Trophoblast cell (in vitro differentiated cells and primary cell): ENCODE measurements at regions not wholly inside any gene's neighbourhood (a gene's known extent, or its start where the extent isn't known, plus 50 kb on each side); places are given as distances from the start of the nearest gene placed in this dataset.

ENCODE experiments used
- DNase-seq, 2 donors: peaks; one replicate each; pipeline ENCODE4 v3.0.0-alpha.2; 2016
- H2AFZ ChIP-seq: 2 replicates; pipeline ENCODE4 v1.6.1; 2013; ENCODE audit warnings: low read length, moderate library complexity, mild to moderate bottlenecking; ENCODE audit not compliant: insufficient read depth, poor library complexity
- H2AK5ac ChIP-seq: 2 replicates; pipeline ENCODE4 v1.6.1; 2013; ENCODE audit warnings: mild to moderate bottlenecking, low read length
- H2BK120ac ChIP-seq: 2 replicates; pipeline ENCODE4 v1.6.1; 2013; ENCODE audit warnings: low read length, mild to moderate bottlenecking, moderate library complexity; ENCODE audit not compliant: insufficient read depth, poor library complexity
- H2BK12ac ChIP-seq: 2 replicates; pipeline ENCODE4 v1.6.1; 2013; ENCODE audit warnings: mild to moderate bottlenecking, low read length, moderate library complexity
- H2BK5ac ChIP-seq: 2 replicates; pipeline ENCODE4 v1.6.1; 2013; ENCODE audit warnings: low read length, low read depth, moderate library complexity, mild to moderate bottlenecking; ENCODE audit not compliant: poor library complexity
- H3K14ac ChIP-seq: 2 replicates; pipeline ENCODE4 v1.6.1; 2013; ENCODE audit warnings: mild to moderate bottlenecking, low read length
- H3K18ac ChIP-seq: 2 replicates; pipeline ENCODE4 v1.6.1; 2013; ENCODE audit warnings: mild to moderate bottlenecking, low read length
- H3K23ac ChIP-seq: 2 replicates; pipeline ENCODE4 v1.6.1; 2013; ENCODE audit warnings: low read length
- H3K27ac ChIP-seq: 2 replicates; pipeline ENCODE4 v1.5.1; 2013; ENCODE audit warnings: low read depth, mild to moderate bottlenecking, inconsistent platforms, low read length, moderate library complexity
- H3K27me3 ChIP-seq: 2 replicates; pipeline ENCODE4 v1.6.1; 2013; ENCODE audit warnings: inconsistent platforms, mild to moderate bottlenecking, low read length, moderate library complexity; ENCODE audit not compliant: insufficient read depth
- H3K36me3 ChIP-seq, 2 experiments: 1 replicate in 1 of 2; 2 replicates in 1 of 2; pipeline ENCODE4 v1.6.1; 2013; ENCODE audit warnings: low read length in 2 of 2, mild to moderate bottlenecking in 2 of 2, moderate library complexity in 1 of 2; ENCODE audit not compliant: insufficient read depth in 2 of 2, control insufficient read depth in 1 of 2
- H3K4ac ChIP-seq: 2 replicates; pipeline ENCODE4 v1.6.1; 2013; ENCODE audit warnings: low read depth, mild to moderate bottlenecking, low read length, moderate library complexity
- H3K4me1 ChIP-seq, 2 experiments: 1 replicate in 1 of 2; 2 replicates in 1 of 2; pipeline ENCODE4 v1.6.1; 2013; ENCODE audit warnings: low read length in 2 of 2, mild to moderate bottlenecking in 2 of 2, moderate library complexity in 1 of 2; ENCODE audit not compliant: insufficient read depth in 2 of 2, control insufficient read depth in 1 of 2
- H3K4me2 ChIP-seq: 2 replicates; pipeline ENCODE4 v1.6.1; 2013; ENCODE audit warnings: inconsistent platforms, mild to moderate bottlenecking, low read length, moderate library complexity
- H3K4me3 ChIP-seq: 2 replicates; pipeline ENCODE4 v1.5.1; 2013; ENCODE audit warnings: mild to moderate bottlenecking, low read depth, low read length, inconsistent platforms
- H3K79me1 ChIP-seq: one replicate; pipeline ENCODE4 v1.6.1; 2013; ENCODE audit warnings: low read length
- H3K79me2 ChIP-seq: 2 replicates; pipeline ENCODE4 v1.6.1; 2013; ENCODE audit warnings: low read length, mild to moderate bottlenecking; ENCODE audit not compliant: control insufficient read depth, insufficient read depth, poor library complexity
- H3K9ac ChIP-seq: 2 replicates; pipeline ENCODE4 v1.6.1; 2013; ENCODE audit warnings: mild to moderate bottlenecking, low read length
- H3K9me3 ChIP-seq: 2 replicates; pipeline ENCODE4 v1.6.1; 2013; ENCODE audit warnings: low read depth, mild to moderate bottlenecking, control low read depth, inconsistent platforms, low read length; ENCODE audit not compliant: insufficient read depth
- H4K12ac ChIP-seq: 2 replicates; pipeline ENCODE4 v1.6.1; 2013; ENCODE audit warnings: low read depth, mild to moderate bottlenecking, low read length, moderate library complexity
- H4K8ac ChIP-seq: 2 replicates; pipeline ENCODE4 v1.6.1; 2013; ENCODE audit warnings: low read depth, mild to moderate bottlenecking, low read length, moderate library complexity
- H4K91ac ChIP-seq: one replicate; pipeline ENCODE4 v1.6.1; 2013; ENCODE audit warnings: low read depth, mild to moderate bottlenecking, low read length, moderate library complexity
- WGBS: extraction: QIAGEN DNeasy Blood & Tissue Kit; methylation state at CpG from one replicate; pipeline ENCODE4 v1.1.7; 2013; ENCODE audit warnings: missing lambda C conversion rate; ENCODE audit not compliant: insufficient read length, insufficient coverage; ENCODE audit errors: extremely low coverage; 5-methylcytosine and 5-hydroxymethylcytosine counted together

DNA sequence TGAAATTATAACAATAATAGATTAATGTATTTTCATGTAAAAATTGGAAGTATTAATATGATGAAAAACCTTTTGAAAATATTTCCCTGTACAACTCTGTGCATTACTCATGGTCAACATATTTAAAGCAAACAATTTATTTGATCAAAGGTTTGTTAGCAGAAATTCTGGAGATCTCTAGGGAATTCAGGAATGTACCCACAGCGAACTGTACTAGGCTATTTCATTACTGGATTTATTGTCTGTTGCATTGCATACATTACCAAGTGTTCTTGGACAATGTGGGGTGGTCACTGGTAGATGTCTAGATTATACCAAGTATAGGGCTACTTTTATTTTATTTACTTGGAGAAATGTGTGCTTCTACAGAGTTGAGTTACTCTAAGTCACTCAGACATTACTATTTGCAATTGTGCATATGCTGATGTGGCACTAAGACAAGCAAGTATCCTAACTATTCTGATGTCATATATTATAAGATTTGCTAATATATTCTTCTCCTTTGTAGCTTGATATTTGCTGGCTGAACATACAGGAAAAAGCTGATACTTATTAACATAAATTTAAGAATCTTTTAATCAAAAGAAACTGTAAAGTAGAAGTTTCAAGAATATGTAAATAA is 323.3 kb downstream of the CCER1 start:
- no peaks in the 10 kb centered on the region for H3K27me3 ChIP-seq
- H4K8ac ChIP-seq = no peak overlapping the region
- H2AK5ac ChIP-seq = no peak overlapping the region
- H3K14ac ChIP-seq = no peak overlapping the region
- H3K18ac ChIP-seq = no peak overlapping the region
- WGBS = no CpG with 5 or more reads among the region's 1 CpG
- no peak overlapping the region for H3K4me2 ChIP-seq
- no peak overlapping the region for H2BK12ac ChIP-seq
- no peaks in the 10 kb centered on the region for H3K79me2 ChIP-seq
- H4K91ac ChIP-seq = no peak overlapping the region
- H3K27ac ChIP-seq = no peak overlapping the region
- H3K36me3 ChIP-seq = no peaks in the 10 kb centered on the region
- H2BK120ac ChIP-seq = no peak overlapping the region
- no peak overlapping the region for H3K4ac ChIP-seq
- H3K9me3 ChIP-seq = peaks cover 2% of the 10 kb centered on the region
- no peaks in the 10 kb centered on the region for H3K4me1 ChIP-seq
- no peaks in the 10 kb centered on the region for H3K79me1 ChIP-seq
- H3K4me3 ChIP-seq = no peak overlapping the region
- H4K12ac ChIP-seq = no peak overlapping the region
- no peak overlapping the region for H3K9ac ChIP-seq
- no peak overlapping the region for H3K23ac ChIP-seq
- DNase-seq = no peak
- no peak overlapping the region for H2BK5ac ChIP-seq
- no peak overlapping the region for H2AFZ ChIP-seq

DNA sequence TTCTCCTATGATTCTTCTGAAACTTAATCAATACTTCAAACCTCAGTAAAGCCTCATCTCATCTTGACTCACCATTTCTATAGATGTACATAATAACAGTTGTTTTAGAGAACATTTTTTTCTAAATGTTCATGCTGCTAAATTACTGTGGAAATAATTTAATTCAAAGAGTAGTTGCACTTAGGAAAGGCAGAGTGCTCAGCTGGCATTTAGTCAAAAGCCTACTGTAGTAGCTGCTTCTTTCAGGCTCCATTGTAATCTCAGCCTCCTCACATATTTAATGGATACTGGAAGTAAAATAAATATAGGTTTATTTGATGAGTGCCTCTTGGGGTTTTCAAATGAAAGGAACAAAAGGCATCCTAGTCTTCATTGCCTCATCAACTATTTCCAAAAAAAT is 325.0 kb downstream of the CCER1 start:
- H3K14ac ChIP-seq = no peak overlapping the region
- no peaks in the 10 kb centered on the region for H3K36me3 ChIP-seq
- no peak overlapping the region for H2AK5ac ChIP-seq
- no peak overlapping the region for H2BK120ac ChIP-seq
- H3K9ac ChIP-seq = no peak overlapping the region
- no peak overlapping the region for H3K4me2 ChIP-seq
- no peak overlapping the region for H3K27ac ChIP-seq
- DNase-seq = no peak
- no peaks in the 10 kb centered on the region for H3K4me1 ChIP-seq
- no peak overlapping the region for H3K4ac ChIP-seq
- H4K8ac ChIP-seq = no peak overlapping the region
- H3K4me3 ChIP-seq = no peak overlapping the region
- H3K79me2 ChIP-seq = no peaks in the 10 kb centered on the region
- no peak overlapping the region for H3K23ac ChIP-seq
- no peak overlapping the region for H2BK12ac ChIP-seq
- H3K18ac ChIP-seq = no peak overlapping the region
- H2AFZ ChIP-seq = no peak overlapping the region
- H3K79me1 ChIP-seq = no peaks in the 10 kb centered on the region
- no peak overlapping the region for H4K91ac ChIP-seq
- no peak overlapping the region for H4K12ac ChIP-seq
- peaks cover 2% of the 10 kb centered on the region for H3K9me3 ChIP-seq
- no peaks in the 10 kb centered on the region for H3K27me3 ChIP-seq
- H2BK5ac ChIP-seq = no peak overlapping the region

DNA sequence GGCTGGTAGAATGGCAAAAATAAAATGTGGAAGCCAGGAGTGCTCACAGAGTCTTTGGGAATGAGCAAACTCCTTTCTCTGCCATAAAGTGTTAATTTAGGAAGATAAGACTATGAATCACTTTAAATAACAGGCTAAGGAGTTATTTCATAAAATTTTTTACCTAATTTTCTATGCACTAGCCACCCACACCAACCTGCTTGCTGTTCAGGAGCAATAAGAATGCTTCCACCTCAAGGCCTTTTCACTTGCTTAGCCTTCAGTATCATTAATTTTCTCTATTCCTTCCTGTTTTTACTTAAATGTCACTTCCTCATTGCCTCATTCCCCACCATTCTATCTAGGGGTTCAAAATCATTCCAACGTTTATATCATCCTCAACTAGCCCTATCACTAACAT is 326.8 kb downstream of the CCER1 start:
- Histone ChIP-seq H4K8ac (no peak overlapping the region), H4K91ac (no peak overlapping the region), H3K14ac (no peak overlapping the region), H2BK5ac (no peak overlapping the region), H3K9me3 (peaks cover 2% of the 10 kb centered on the region), H4K12ac (no peak overlapping the region), H3K36me3 (no peaks in the 10 kb centered on the region), H2AK5ac (no peak overlapping the region), H2BK12ac (no peak overlapping the region), H3K27me3 (no peaks in the 10 kb centered on the region), H2AFZ (no peak overlapping the region), H3K4me3 (no peak overlapping the region), H3K18ac (no peak overlapping the region), H3K4ac (no peak overlapping the region), H3K4me1 (no peaks in the 10 kb centered on the region), H3K79me1 (no peaks in the 10 kb centered on the region), H3K23ac (no peak overlapping the region), H3K4me2 (no peak overlapping the region), H3K27ac (no peak overlapping the region), H2BK120ac (no peak overlapping the region), H3K9ac (no peak overlapping the region), H3K79me2 (no peaks in the 10 kb centered on the region)
- DNase-seq = no peak
- no CpG with 5 or more reads among the region's 1 CpG for WGBS

DNA sequence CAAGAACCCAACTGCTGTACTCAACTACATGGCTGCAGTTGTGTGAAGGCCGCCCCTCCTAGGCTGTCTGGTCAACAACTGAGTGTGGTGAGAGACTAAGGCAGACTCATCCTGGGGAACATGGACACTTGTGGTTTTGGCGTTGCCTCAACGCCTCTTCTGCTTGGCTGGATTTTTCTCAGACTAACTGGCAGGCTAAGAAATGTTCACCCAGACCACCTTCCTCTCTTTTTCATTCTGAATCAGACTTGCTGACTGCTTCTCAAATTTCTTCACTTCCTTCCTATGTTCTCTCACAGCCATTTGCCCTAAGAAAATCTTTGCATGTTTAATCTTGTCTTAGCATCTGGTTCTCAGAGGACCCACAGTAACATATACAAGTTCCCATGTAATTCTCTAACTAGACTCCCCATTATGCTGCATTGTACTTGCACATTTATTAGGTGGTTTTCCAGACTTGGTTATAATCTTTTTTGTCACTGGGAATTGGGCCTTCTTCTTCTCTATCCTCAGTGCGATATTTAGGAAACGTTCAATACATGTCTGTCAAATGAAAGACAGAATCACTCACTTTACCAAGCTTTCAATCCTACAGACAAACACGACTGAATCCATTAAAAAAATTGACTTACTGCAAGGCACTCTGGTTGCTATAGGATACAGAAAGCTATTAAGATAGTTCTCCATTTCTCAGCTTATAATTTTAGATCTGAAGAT is 327.6 kb downstream of the CCER1 start:
- H3K9me3 ChIP-seq = peaks cover 2% of the 10 kb centered on the region
- H2BK12ac ChIP-seq = no peak overlapping the region
- H3K4me3 ChIP-seq = no peak overlapping the region
- no peaks in the 10 kb centered on the region for H3K79me2 ChIP-seq
- H2BK120ac ChIP-seq = no peak overlapping the region
- no peaks in the 10 kb centered on the region for H3K79me1 ChIP-seq
- H3K36me3 ChIP-seq = no peaks in the 10 kb centered on the region
- H3K23ac ChIP-seq = no peak overlapping the region
- H3K4ac ChIP-seq = no peak overlapping the region
- H4K12ac ChIP-seq = no peak overlapping the region
- no peak overlapping the region for H4K8ac ChIP-seq
- H2BK5ac ChIP-seq = no peak overlapping the region
- no peak overlapping the region for H4K91ac ChIP-seq
- H2AK5ac ChIP-seq = no peak overlapping the region
- H3K9ac ChIP-seq = no peak overlapping the region
- H3K14ac ChIP-seq = no peak overlapping the region
- H3K4me1 ChIP-seq = no peaks in the 10 kb centered on the region
- no peak overlapping the region for H3K4me2 ChIP-seq
- DNase-seq = no peak
- H2AFZ ChIP-seq = no peak overlapping the region
- H3K27me3 ChIP-seq = no peaks in the 10 kb centered on the region
- no CpG with 5 or more reads among the region's 6 CpGs for WGBS
- no peak overlapping the region for H3K27ac ChIP-seq
- H3K18ac ChIP-seq = no peak overlapping the region
